ENCODE measurements at regions not wholly inside any gene's neighbourhood (a gene's known extent, or its start where the extent isn't known, plus 50 kb on each side); places are given as distances from the start of the nearest gene placed in this dataset.

DNA sequence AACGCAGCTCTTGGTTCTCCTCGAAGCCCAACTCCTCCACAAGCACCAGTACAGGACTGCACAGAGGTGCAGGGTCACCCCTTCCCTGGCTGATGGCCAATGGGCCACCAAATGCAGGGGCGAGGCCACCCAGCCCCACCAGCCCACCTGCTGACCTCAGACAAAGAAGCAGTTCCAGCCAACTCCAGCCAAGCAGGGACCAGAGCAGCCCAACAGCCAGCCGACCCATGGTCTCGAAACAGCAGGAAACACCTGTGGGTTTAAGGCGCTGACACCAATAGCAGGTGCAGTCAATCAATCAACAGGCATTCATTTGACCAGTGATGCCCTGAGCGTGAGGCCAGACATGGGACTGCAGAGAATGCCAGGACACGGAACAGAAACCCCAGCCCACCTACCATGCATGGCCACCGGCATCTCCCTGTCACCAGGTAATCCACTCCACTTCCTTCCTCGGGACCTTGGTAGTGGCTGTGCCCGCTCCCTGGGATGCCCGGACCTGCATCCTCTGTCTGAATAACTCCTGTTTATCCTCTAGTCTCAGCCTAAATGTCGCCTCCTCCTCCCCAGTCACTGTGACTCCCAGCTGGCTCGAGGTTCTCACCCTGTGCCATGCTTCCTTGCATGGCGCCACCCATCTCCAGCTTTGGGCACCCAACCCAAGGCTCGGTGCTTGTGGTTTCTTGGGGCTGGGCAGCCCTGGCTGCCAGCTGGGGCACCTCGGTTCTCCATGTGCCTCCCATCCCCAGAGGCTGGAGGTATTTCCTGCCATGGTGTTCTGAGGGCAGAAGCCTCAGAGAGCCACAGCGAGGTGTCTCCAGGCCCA is 1475.4 kb downstream of the BRD1 start:
- DNase-seq: no peak

DNA sequence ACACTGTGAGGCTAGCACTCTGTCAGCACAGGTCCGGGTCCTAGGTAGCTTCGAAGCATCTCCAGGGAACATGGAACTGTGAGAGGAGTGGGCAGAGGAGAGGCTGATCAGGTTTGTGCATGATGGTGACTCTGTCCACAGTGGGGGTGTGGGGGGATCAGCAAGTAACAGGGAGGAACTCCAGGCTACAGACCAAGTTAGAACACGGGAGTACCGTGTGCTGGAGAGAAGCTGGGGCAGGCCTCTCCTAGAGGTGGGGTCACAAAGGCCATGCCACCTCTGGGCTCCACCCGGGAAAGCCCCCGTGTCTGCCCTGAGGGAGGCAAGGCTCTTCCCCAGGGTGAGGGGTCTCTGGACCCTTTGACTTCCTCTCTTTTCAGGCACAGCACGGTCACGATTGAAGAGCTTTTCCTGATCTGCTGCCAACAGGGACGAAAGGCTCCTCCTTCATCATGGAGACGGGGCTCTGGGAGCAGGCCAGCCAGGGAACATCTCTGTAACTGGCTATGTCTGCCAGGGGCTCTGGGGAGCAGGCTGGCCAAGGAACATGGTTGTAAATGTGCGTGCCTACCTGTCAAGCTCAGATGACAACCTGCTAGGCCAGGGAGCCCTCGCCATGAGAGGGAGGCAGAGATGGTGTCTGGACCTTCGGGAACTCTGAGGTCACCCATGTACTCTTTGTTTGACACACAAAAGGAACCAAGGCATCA is 1476.1 kb downstream of the BRD1 start:
- DNase-seq: no peak

DNA sequence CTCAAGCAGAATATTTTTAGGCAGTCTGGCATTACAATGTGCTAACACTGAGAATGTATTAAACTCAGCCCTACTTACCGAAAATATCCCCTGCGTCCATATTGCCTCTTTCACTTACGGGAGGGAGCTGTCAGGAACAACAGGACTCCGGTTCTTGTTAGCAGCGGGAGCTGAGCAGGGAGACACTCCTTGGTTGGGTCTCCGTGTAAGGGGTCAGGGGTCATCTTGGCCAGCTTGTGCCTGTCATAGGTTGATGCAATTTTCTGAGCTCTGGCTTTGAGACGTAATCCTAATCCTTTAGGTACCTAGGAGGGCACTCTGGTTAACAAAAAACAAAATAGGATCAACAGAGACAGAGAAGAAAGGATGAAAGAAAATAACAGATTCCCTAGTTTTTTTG is 1477.2 kb downstream of the BRD1 start:
- DNase-seq: no peak

DNA sequence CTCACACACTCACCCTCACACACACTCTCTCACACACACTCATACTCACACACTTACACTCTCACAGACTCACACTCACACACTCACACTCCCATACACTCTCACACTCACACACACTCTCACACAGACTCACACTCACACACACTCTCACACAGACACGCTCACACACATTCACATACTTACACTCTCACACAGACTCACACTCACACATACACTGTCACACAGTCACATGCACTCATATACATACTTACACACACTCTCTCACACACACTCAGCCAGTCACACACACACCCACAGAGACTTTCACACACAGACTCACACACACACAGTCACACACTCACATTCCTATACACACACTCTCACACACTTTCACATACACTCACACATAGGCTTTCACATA is 1478.8 kb downstream of the BRD1 start:
- DNase-seq: no peak

DNA sequence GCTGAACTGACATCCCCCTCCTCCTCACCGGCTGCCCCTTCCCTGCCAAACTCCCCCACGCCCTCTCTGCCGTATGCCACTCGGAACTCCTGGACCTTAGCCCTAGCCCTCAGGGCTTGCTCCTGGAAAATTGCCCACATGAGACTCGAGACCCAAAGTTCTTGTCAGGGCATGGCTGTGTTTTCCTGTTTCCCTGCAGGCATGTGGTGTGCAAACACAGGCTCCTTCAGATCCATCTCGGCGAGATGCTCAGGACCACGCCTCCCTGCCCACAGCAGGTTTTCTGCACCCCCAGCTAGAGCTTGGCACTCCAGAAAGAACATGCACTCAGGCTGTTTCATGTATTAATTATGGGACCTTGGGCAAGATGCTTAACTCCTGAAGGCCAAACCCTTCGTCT is 1480.4 kb downstream of the BRD1 start:
- DNase-seq: no peak

DNA sequence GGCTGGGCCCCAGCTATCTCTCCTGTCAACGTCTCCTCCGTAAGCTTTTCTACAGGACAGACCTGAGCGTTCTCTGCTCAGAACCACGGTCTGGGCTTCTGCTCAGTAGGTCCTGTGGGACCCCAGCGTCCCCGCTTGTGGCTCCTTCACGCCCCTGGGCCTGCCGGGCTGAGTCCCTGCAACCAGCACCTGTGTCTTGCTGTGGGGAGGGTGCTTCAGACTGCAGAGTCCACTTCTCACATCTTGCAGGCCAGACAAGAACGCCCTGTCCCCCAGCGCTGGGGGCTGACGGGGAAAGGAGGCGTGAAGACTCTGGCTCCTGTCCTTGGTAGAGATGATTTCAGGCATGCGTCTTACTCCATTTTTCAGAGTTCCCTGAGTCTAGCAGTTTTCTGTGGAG is 1480.8 kb downstream of the BRD1 start:
- no peak for DNase-seq

DNA sequence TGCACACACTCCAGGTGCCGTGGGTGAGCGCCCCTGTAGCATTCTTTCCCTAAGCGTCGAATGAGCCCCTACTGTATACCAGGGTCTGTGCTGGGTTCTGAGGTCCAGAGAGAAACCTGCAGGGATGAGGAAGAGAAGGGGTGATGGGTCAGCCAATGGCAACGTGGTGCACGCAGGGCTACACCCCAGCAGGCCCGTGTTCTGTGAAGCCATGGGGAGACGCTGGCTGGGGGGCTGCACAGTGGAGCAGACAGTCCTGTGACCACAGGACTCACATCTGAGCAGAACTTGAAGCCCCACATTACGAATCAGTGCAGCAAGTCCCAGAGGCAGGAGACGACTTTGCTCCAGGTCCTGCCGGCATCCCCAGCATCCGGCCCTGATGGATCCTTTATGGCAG is 1481.4 kb downstream of the BRD1 start:
- DNase-seq: no peak

DNA sequence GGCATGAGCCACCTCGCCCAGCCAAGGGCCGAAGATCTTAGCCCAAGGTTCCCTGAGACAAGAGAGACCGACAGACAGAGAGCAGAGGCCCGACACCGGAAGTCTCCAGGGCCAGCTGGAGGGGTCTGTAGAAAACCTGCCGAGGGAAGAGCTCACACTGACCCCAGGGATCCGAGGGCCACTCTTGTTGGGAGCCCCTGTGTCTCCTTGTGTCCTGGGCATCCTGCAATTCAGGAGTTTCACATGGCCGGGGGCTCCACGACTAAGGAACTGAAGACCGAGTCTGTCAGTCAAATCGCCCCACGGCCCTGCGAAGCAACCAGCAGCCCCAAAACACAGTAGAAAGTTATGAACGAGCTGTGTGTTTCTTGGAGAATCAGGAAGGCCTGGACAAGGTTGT is 1482.0 kb downstream of the BRD1 start:
- DNase-seq: no peak

DNA sequence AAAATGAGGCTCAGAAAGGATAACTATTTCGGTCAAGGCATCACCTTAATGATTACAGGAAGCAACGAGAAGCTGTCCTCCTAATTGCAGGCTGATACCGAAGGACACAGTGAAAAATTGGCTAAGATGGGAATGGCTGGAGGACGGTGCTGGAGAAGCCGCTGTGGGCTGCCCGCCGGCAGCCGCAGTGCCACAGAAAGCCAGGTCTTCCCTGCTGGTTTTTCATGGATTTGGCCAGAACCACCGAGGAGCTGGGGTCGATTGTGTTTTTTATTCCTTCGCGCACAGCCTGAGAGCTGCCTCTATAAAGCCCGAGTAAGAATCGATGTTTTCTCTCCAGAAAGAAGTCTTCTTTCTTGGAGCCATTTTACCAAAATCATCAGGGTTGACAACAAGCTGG is 1484.2 kb downstream of the BRD1 start:
- DNase-seq: no peak

DNA sequence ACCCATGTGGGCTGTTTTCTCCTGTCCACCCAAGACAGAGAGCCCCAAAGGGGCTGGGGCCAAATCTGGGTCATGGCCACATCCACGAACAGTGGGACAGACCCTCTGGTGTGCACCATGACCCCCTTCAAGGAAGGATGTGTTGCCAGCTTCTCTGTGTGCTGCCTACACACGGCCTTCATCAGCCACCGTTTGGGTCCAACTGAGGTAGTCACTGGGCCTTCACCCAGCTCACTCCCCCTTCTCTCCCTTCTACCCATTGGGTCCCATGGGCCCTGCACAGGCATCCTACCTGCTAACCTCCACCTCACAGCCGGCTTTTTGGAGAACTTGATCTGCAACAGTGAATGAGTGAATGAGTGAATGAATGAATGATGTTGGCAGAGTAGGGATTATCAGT is 1484.9 kb downstream of the BRD1 start:
- no peak for DNase-seq

DNA sequence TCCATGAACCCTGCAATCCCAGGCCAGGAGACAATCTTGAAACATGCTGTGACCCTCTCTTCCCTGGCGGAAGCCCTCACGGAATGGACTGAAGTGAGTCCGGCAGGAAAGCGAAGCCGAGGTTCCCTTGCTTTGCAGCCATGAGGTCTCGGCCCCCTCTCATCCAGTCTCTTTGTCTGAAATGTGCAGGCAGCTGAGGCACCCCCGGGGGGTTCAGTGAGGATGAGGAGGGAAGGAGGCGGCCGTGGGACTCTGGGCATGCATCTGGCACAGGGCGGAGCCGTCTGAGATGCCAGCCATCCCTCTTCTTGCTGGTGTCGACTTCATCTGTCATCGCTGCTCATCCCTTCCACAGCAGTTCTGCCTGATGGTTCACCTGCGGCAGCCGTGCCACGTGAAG is 1485.7 kb downstream of the BRD1 start:
- no peak for DNase-seq

DNA sequence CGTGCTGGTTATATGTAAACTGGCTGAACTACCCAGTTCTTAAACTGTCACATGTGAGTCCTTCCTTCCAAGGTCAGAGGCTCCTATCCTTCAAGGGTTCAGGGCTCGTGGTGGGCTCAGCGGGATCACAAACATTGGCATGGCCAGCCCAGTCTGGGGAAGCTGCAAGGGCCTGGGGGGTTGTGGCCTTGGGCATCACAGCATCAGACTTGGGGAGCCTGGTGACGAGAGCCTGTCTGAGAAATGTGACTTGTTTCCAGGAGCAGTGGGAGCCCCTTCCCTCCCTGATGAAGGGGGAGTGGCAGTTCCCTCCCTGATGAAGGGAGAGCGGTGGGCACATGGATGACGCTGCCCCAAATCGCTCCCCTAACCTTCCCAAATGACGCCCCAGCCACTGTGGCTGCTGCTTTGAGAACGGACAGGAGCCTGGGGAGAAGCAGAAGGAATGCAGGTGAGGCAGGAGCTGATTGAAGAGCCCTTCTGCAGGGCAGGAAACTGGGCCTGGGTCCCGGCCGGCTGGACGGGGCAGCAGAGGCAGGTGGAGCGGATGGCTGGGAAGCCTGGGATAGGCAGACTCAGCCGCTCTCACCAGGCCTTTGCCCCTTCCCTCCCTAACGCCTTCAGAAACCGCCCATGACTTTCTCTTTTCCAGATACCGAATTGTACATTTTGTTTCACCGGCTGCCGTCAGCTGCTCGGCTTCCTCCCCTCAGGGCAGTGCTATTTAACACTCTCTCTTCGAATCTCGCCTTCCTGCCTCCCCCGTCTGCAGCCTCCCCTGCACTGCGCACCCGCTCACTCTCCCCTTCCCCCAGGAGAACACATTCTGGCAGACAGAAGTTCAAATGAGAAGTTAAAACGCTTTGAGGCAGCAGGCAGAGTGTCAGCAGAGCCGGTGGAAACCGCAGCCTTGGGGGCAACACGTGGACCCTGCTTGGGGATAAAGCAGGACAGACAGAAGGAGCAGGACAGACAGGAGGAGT is 1486.7 kb downstream of the BRD1 start:
- no peak for DNase-seq

DNA sequence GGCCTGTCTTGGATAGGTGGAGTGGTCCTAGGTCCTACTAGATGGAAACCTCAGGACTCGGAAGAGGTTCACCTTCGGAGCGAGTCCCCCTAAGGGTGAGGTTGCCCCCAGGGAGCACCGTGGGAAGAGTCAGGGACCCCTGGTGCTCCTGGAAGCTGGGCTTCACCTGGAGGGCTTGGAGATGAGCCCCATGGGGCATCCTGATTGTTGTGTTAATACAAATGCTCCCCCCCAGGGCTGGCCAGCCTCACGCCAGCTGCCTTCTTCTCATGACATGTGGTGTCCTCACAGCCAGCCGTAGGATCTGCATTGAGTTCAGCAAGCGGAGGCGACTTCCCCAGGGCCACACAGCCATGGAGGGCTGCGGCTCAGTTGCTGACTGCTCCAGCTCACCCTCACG is 1487.5 kb downstream of the BRD1 start:
- no peak for DNase-seq

DNA sequence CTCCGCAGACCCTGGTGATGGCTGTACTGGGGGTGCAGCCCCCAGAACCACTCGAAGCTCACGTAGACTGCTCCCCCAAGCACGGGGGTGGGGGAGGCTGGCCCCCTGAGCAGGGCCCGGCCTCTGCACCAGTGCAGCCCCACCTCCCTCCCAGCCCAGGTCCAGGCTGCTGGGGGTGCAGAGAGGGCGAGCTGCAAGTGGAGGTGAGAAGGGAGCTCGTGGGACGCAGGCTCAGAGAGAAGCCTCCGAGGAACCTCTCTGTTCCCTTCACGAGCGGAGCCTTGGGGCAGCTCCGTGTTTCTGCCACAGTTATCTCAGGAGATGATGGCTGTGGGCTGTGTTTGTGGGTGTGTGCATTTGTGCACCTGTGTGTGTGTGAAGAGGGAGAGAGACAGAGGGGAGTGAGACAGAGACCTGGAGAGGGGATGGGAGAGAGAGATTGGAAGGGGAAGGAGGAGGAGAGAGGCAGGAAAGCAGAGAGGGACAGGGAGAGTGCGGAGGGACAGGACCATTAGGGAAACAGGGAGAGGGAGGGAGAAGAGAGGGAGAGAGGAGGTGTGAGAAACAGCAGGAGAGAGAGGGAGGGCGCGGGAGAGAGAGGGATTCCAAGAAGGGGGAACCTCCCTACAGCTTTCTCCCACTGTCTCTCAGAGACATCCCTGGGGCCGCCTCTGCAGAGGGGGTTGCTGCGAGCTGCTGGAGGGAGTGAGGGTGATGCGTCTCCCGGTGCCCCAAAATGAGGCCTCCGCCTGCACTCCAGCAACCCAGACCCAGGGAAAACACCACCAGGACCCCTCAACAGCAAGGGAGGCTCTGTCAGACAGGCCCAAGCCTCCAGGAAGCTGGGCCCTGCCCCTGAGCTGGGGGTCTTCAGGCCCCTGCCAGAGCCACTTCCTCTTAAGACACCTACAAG is 1488.6 kb downstream of the BRD1 start:
- DNase-seq: no peak

DNA sequence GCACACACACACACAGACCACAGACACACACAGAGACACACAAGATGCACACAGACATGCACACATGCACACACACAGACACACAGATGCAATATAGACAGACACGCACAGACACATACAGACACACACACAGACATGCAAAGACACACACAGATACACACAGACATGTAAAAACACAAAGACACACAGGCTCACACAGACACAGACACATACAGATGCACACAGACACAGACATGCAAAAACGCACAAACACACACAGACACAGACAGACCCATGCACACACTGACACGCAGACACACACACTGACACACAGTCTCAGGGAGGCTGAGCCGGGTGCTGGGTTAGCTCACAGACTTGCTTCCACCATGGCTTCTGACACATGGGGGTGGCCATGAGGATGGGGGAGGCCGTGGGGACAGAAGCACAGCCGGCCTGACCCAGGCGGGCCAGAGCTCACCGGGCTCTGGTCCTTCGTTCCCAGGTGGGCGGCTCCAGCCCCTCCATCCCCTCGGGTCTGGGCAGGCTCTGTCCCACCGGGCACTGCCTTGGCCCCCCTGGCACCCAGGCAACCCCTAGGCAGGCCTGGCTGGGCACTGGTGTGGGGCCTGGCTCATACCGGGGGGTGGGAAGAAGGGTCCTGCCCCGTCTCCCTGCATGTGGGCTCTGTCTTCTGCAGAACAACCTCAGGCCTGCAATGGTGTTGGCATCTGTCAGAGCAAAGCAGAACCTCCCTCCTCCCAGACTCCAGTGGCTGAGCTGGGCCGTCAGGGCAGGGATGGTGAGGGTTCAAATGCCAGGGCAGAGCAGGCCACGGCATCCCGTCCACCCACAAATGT is 1489.5 kb downstream of the BRD1 start:
- DNase-seq: no peak

DNA sequence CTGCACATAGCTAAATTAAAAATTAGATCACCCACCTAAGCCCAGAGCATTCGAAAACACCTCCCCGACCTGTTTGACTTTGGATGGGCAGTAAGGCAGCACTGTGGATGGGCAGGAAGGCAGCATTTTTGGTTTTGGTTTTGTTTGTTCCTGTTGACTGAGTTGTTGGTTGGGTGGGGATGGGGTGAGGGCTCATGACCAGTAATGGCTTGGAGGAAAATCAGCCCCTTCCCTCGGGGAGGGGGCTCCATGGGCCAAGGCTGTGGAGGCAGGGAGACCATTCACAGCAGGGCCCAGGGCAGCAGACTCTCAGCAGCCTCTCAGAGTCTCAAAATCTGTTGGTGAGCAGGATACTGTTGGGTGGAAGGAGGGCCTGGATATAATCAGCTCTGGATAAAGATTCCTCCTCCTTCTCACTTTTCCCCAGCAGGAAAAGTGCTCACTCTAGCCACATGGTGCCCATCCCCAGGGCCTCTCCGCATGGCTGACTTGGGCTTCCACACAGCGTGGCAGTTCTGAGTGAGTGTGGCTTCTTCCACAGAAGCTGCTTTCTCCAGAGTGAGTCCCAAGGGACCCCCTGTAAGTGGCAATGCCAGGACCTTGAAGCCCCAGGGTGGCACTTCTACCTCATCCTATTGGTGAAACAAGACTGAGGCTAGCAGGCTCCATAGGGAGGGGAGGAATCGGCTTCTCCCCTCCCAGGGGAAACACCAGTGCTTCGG is 1491.2 kb downstream of the BRD1 start:
- no peak for DNase-seq

DNA sequence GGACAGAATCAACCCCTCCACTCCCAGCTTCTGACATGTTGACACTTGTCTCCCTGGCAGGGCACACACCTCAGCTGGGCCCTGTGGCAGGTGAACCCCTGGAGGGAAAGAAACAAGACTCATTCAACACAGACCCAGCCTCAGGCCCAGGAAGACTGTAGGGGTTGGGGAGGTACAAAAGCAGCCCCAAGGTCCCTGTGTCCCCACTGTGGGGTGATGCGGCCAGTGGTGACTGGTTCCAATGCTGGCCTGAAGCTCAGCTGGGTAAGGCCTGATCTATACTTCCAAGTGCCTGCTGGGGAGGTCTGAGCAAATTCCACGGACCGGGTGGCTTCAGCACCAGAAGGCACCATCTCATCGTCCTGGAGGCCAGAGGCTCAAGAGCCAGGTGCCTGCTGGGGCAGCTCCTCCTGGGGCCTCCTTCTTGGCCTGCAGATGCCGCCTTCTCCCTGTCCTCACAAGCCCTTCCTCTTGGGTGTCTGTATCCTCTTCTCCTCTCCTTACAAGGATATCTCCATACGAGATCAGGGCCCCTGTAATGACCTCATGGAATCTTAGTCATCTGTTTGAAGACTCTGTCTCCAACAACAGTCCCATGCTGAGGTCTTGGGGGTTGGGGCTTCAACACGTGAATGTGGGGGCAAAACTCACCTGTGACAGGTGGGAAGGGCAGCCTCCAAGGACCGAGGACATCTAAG is 1492.1 kb downstream of the BRD1 start:
- DNase-seq: no peak

DNA sequence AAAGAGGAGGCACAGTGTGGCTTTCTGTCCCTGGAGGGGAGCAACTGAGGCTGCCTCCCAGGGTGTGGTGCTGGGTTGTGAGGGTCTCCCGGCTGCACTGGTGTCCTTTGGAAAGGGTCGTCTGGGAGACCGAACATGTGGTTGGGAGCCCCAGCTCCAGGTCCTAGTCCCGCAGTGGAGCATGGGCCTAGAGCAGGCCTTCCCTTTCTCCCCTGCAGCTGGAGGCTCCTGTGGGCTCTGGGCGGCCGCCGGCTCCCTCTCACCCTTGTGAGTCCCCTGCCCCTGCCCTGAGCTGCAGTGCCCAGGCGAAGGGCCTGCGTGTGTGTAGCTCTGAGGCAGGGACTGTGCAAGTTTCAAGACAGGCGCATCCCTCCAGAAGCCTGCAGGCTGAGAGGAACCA is 1492.7 kb downstream of the BRD1 start:
- DNase-seq: no peak

DNA sequence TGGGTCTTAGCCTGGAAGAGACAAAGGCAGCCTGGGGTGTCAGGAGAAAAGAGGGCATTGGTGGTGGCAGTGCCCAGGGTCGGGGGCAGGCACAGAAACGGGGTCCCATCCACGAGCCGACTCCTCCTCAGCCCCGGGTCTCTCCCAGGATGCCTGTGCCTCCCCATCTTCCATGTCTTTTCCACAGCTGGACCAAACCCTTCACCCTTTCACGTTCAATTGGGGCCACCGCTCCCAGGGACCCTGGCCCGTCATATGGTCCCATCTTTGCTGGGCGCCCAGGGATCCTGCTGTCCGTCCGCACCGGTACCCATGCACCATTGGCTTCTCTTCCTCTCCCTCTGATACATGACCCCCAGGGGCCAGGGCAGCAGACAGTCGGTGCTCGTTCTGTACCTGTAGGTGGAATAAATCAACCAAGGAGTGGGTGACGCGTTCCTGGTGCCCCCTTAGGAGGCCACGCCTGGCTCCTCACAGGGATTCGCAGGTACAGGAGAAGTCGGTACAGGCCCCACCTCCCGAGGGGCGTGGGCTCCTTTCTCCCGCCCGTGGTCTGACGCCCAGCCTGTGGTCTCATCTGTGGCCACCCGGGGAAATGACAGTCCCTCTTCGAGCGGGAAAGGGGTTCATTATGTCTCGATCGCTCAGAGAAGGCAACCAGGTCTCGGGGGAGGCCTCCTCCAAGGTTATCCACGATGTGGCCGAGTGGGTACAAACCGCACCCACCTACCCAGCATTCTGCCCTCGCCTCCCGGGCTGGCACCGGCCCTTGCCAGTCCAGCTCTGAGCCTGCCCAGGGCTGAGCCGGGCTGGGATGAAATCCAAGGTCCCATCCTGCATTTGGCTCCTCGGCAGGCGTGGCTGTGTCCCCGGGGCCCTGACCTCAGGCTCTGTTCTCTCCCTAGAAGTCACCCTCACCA is 1493.6 kb downstream of the BRD1 start:
- DNase-seq: no peak
